ENCODE measurements at regions not wholly inside any gene's neighbourhood (a gene's known extent, or its start where the extent isn't known, plus 50 kb on each side); places are given as distances from the start of the nearest gene placed in this dataset.

GRCh38 chr10:36683421-36683820 lies 442.0 kb upstream of the ANKRD30A start:
- Mint-ChIP-seq H3K4me1 (no peaks in the 10 kb centered on the region), H3K36me3 (ENCODE audit: low read depth) (no peaks in the 10 kb centered on the region), H3K9me3 (peaks cover 3% of the 10 kb centered on the region), H3K27me3 (no peaks in the 10 kb centered on the region), H3K27ac (no peak overlapping the region), H3K4me3 (no peak overlapping the region)
- no peak for DNase-seq
- ChIA-PET CTCF (no interaction called here), POLR2A (no interaction called here)

DNA sequence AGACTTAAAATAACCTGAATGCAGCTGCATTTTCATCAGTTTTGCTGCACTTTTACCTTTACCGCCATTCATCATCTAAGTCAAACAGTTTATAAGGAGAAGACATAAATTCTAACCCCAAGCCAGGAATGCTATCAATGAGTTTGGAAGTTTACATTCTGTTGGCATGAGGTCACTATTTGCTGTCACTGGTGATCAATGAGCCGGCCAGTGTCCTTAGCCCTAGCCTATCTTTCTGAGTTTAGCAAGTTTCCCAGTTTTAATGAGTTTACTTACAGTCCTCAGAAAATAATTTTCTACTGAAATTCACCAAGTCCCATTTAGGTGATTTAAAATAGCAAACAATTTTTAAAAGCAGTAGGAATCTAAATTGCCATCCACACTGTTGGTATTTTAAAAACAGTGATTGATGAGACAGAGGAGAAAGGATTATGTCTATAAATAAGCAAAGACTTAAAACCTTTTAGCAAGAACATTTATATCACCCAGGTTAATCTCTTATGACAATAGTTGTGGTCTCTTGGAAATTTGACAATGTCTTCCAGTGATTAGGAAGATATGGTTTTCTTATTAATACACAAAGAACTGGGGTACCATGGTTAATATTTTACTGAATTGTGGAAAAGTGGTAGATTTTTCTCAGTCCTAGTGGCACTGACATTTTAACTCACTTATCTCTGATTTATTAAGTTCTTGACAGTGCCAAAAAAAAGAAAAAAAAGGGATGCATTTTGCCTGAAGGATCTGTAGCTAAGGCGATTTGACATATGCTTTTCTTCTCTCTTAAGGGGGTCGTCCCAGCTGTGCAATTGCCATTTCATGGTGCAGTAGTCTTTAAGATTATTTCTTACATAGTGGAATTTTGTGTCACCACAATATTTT lies 443.4 kb upstream of the ANKRD30A start:
- Mint-ChIP-seq H3K36me3 (ENCODE audit: low read depth) (no peaks in the 10 kb centered on the region), H3K27ac (no peak overlapping the region), H3K4me1 (no peaks in the 10 kb centered on the region), H3K9me3 (peaks cover 3% of the 10 kb centered on the region), H3K4me3 (no peak overlapping the region), H3K27me3 (no peaks in the 10 kb centered on the region)
- DNase-seq = no peak
- CTCF ChIA-PET = no interaction called here
- POLR2A ChIA-PET = no interaction called here

DNA sequence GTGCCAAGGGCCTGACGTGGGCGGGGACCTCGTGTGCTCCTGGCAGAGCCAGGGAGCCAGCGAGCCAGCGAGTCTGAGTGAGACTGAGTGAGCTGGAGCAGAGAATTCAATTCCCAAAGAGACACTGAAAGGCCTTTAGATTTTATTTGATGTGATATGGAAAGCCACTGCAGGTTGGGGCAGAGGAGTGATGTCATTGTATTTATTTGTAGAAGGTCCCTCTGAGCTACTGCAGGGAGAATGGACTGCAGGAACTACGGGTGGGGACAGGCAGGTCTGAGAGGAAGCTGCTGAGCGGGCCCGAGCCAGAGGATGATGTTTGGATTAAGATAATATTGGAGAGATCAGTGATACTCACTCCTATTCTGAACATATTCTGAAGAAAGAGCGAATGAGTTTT lies 445.8 kb upstream of the ANKRD30A start:
- DNase-seq = no peak
- no peaks in the 10 kb centered on the region for H3K4me1 Mint-ChIP-seq
- POLR2A ChIA-PET = no interaction called here
- no peak overlapping the region for H3K4me3 Mint-ChIP-seq
- H3K9me3 Mint-ChIP-seq = peaks cover 6% of the 10 kb centered on the region
- H3K27ac Mint-ChIP-seq = no peak overlapping the region
- CTCF ChIA-PET = no interaction called here
- no peaks in the 10 kb centered on the region for H3K36me3 Mint-ChIP-seq (ENCODE audit: low read depth)
- no peaks in the 10 kb centered on the region for H3K27me3 Mint-ChIP-seq

- ChIA-PET CTCF (no interaction called here), POLR2A (no interaction called here)
- H3K27ac Mint-ChIP-seq = no peak overlapping the region
- peaks cover 3% of the 10 kb centered on the region for H3K9me3 Mint-ChIP-seq
- H3K27me3 Mint-ChIP-seq = no peaks in the 10 kb centered on the region
- H3K4me1 Mint-ChIP-seq = no peaks in the 10 kb centered on the region
- no peak overlapping the region for H3K4me3 Mint-ChIP-seq
- DNase-seq = no peak
- no peaks in the 10 kb centered on the region for H3K36me3 Mint-ChIP-seq (ENCODE audit: low read depth)
Measured at GRCh38 chr10:36677431-36677768, 448.0 kb upstream of the ANKRD30A start.

DNA sequence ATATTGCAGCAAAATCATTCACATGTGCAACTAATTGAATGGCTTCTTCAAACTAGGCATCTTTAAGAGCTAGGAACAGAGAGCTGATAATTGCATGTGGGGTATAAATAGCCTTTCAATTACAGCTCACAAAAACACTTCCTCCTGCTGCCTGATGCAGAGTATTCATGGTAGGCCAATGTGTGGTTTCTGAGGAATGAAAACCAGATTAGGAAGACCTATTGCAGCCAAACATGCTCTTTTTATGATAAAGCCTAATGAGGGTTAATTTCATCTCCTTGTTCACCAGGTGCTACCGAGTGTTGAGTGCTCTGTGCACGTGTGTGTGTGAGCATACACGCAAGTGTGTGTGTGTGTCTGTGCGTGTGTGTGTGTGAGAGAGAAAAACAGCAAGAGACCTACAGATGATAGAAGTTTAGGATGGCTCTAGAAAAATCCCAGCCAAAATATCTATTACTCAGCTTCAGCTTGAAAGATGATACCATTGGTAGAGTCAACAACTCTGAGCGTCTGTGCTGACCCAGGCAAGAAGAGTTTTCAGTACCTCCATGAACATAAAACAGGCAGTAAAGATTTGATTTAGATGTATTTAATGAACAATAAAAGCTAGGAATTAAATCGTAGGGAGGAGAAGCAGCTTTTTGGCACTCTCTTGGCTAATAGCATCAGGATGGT lies 448.5 kb upstream of the ANKRD30A start:
- Mint-ChIP-seq H3K36me3 (ENCODE audit: low read depth) (no peaks in the 10 kb centered on the region), H3K4me1 (no peaks in the 10 kb centered on the region), H3K27ac (no peak overlapping the region), H3K4me3 (no peak overlapping the region), H3K9me3 (peaks cover 3% of the 10 kb centered on the region), H3K27me3 (no peaks in the 10 kb centered on the region)
- no peak for DNase-seq
- ChIA-PET POLR2A (no interaction called here), CTCF (no interaction called here)

- CTCF ChIA-PET = no interaction called here
- H3K9me3 Mint-ChIP-seq = peaks cover 3% of the 10 kb centered on the region
- H3K4me3 Mint-ChIP-seq = no peak overlapping the region
- H3K27me3 Mint-ChIP-seq = no peaks in the 10 kb centered on the region
- POLR2A ChIA-PET = no interaction called here
- no peaks in the 10 kb centered on the region for H3K36me3 Mint-ChIP-seq (ENCODE audit: low read depth)
- H3K27ac Mint-ChIP-seq = no peak overlapping the region
- DNase-seq = no peak
- H3K4me1 Mint-ChIP-seq = no peaks in the 10 kb centered on the region
Measured at GRCh38 chr10:36676321-36676720, 449.1 kb upstream of the ANKRD30A start.

- CTCF ChIA-PET = no interaction called here
- H3K4me3 Mint-ChIP-seq = no peak overlapping the region
- H3K9me3 Mint-ChIP-seq = peaks cover 3% of the 10 kb centered on the region
- POLR2A ChIA-PET = no interaction called here
- no peaks in the 10 kb centered on the region for H3K36me3 Mint-ChIP-seq (ENCODE audit: low read depth)
- no peaks in the 10 kb centered on the region for H3K4me1 Mint-ChIP-seq
- no peak overlapping the region for H3K27ac Mint-ChIP-seq
- no peak for DNase-seq
- no peaks in the 10 kb centered on the region for H3K27me3 Mint-ChIP-seq
Measured at GRCh38 chr10:36675458-36675880, 449.9 kb upstream of the ANKRD30A start.

GRCh38 chr10:36671607-36672006 lies 453.8 kb upstream of the ANKRD30A start:
- no peak for DNase-seq
- ChIA-PET POLR2A (no interaction called here), CTCF (no interaction called here)
- no peaks in the 10 kb centered on the region for H3K27me3 Mint-ChIP-seq
- H3K4me3 Mint-ChIP-seq = no peak overlapping the region
- H3K36me3 Mint-ChIP-seq (ENCODE audit: low read depth) = no peaks in the 10 kb centered on the region
- peaks cover 5% of the 10 kb centered on the region for H3K9me3 Mint-ChIP-seq
- no peak overlapping the region for H3K27ac Mint-ChIP-seq
- H3K4me1 Mint-ChIP-seq = no peaks in the 10 kb centered on the region

GRCh38 chr10:36670621-36671402 lies 454.6 kb upstream of the ANKRD30A start:
- Mint-ChIP-seq H3K4me1 (no peaks in the 10 kb centered on the region), H3K36me3 (ENCODE audit: low read depth) (no peaks in the 10 kb centered on the region), H3K27me3 (no peaks in the 10 kb centered on the region), H3K27ac (no peak overlapping the region), H3K4me3 (no peak overlapping the region), H3K9me3 (peaks cover 5% of the 10 kb centered on the region)
- CTCF ChIA-PET = no interaction called here
- POLR2A ChIA-PET = no interaction called here
- no peak for DNase-seq

- no peak for DNase-seq
- Mint-ChIP-seq H3K4me3 (no peak overlapping the region), H3K36me3 (ENCODE audit: low read depth) (no peaks in the 10 kb centered on the region), H3K27ac (no peak overlapping the region), H3K9me3 (peaks cover 3% of the 10 kb centered on the region), H3K27me3 (no peaks in the 10 kb centered on the region), H3K4me1 (no peaks in the 10 kb centered on the region)
- CTCF ChIA-PET = no interaction called here
- POLR2A ChIA-PET = no interaction called here
Measured at GRCh38 chr10:36669615-36670352, 455.6 kb upstream of the ANKRD30A start.

DNA sequence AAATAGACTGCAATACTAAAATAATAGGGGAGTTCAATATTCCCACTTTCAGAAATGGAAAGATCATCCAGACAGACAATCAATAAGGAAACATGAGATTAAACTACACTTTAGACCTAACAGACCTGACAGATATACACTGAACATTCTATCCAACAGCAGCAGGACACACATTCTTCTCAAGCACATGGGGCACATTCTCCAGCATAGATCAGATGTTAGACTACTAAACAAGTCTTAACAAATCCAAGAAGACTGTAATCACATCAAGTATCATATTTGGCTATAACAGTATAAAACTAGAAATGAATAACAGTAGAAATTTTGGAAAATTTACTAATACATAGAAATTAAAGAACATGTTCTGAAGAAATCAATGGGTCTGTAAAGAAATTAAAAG lies 458.9 kb upstream of the ANKRD30A start:
- Mint-ChIP-seq H3K4me1 (no peaks in the 10 kb centered on the region), H3K36me3 (ENCODE audit: low read depth) (no peaks in the 10 kb centered on the region), H3K27ac (no peak overlapping the region), H3K9me3 (peaks cover 17% of the 10 kb centered on the region), H3K4me3 (no peak overlapping the region), H3K27me3 (no peaks in the 10 kb centered on the region)
- DNase-seq = no peak
- CTCF ChIA-PET = interaction anchor here (0.6 kb wide), 1 partner anchor 311 kb away, joined by 4 read pairs; no protein-coding TSS in a partner anchor
- POLR2A ChIA-PET = no interaction called here

GRCh38 chr10:36662571-36662970 lies 462.8 kb upstream of the ANKRD30A start:
- H3K9me3 Mint-ChIP-seq = peaks cover 19% of the 10 kb centered on the region
- POLR2A ChIA-PET = no interaction called here

DNA sequence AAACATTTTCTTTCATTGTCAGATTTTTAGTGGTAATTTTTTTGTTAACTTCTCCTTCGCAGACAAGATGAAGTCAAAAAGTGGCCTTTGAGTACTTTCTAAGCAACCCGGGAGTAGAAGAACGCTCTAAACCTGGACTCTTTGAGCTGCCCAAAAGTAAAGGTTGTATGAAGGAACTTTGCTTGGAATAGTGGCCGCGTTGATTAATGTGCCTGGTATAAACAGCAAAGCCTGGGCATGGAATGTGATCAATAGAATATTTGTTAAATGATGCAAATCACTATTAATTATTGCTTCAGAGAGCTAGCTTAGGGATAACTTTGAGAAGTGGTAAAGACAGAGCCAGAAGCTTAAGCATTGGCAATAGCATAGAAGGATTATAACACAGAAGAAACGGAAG lies 475.1 kb upstream of the ANKRD30A start:
- DNase-seq = no peak
- POLR2A ChIA-PET = no interaction called here
- no peak overlapping the region for H3K4me3 Mint-ChIP-seq
- H3K27ac Mint-ChIP-seq = no peak overlapping the region
- no peaks in the 10 kb centered on the region for H3K27me3 Mint-ChIP-seq
- peaks cover 16% of the 10 kb centered on the region for H3K9me3 Mint-ChIP-seq
- CTCF ChIA-PET = no interaction called here
- H3K36me3 Mint-ChIP-seq (ENCODE audit: low read depth) = no peaks in the 10 kb centered on the region
- no peaks in the 10 kb centered on the region for H3K4me1 Mint-ChIP-seq

More at GRCh38 chr10:36662571-36662970, 462.8 kb upstream of the ANKRD30A start:
- no peaks in the 10 kb centered on the region for H3K27me3 Mint-ChIP-seq
- no peaks in the 10 kb centered on the region for H3K4me1 Mint-ChIP-seq
- H3K36me3 Mint-ChIP-seq (ENCODE audit: low read depth) = no peaks in the 10 kb centered on the region
- CTCF ChIA-PET = no interaction called here
- no peak overlapping the region for H3K27ac Mint-ChIP-seq
- DNase-seq = no peak
- no peak overlapping the region for H3K4me3 Mint-ChIP-seq

All from activated CD4-positive, alpha-beta T cell treated with anti-CD3 and anti-CD28 coated beads, Interleukin-2, amount 10 ng/mL, durations not matched to agents 7 days and 5 days (primary cell).